NCI-H748 (cell line): ENCODE measurements at regions not wholly inside any gene's neighbourhood (a gene's known extent, or its start where the extent isn't known, plus 50 kb on each side); places are given as distances from the start of the nearest gene placed in this dataset.
"Not testable (repeated sequence)": the region's sequence is repeated elsewhere in the genome, so short reads cannot be mapped to it uniquely, and the experiment has no call there.

Experiments
- DNase-seq: peaks from one replicate; lab custom pipeline; 2025; ENCODE audit not compliant: unreplicated experiment; lab: John Stamatoyannopoulos, UW

GRCh38 chr10:65628493-65629139 is 1297.2 kb upstream of the LRRTM3 start:
- DNase-seq: no peak

GRCh38 chr10:65660006-65660405 is 1265.8 kb upstream of the LRRTM3 start:
- DNase-seq: peak; percentile 1

- no peak for DNase-seq
Measured at GRCh38 chr10:65670087-65670486, 1255.7 kb upstream of the LRRTM3 start.

- DNase-seq: not testable (repeated sequence)
Measured at GRCh38 chr10:65670596-65670995, 1255.2 kb upstream of the LRRTM3 start.

- no peak for DNase-seq
Measured at GRCh38 chr10:65675236-65675635, 1250.6 kb upstream of the LRRTM3 start.

GRCh38 chr10:65684896-65685295 is 1240.9 kb upstream of the LRRTM3 start:
- DNase-seq: no peak

GRCh38 chr10:65701168-65701776 is 1224.6 kb upstream of the LRRTM3 start:
- no peak for DNase-seq

- DNase-seq: no peak
Measured at GRCh38 chr10:65708057-65708456, 1217.8 kb upstream of the LRRTM3 start.

- no peak for DNase-seq
Measured at GRCh38 chr10:65710306-65710705, 1215.5 kb upstream of the LRRTM3 start.

GRCh38 chr10:65719790-65720189 is 1206.0 kb upstream of the LRRTM3 start:
- DNase-seq: no peak

GRCh38 chr10:65720901-65721300 is 1204.9 kb upstream of the LRRTM3 start:
- no peak for DNase-seq

- no peak for DNase-seq
Measured at GRCh38 chr10:65723525-65723924, 1202.3 kb upstream of the LRRTM3 start.

GRCh38 chr10:65735382-65735781 is 1190.5 kb upstream of the LRRTM3 start:
- no peak for DNase-seq

- DNase-seq: no peak
Measured at GRCh38 chr10:65742906-65743305, 1182.9 kb upstream of the LRRTM3 start.

- no peak for DNase-seq
Measured at GRCh38 chr10:65751218-65751617, 1174.6 kb upstream of the LRRTM3 start.

- no peak for DNase-seq
Measured at GRCh38 chr10:65751896-65752295, 1173.9 kb upstream of the LRRTM3 start.

GRCh38 chr10:65753532-65753931 is 1172.3 kb upstream of the LRRTM3 start:
- no peak for DNase-seq

GRCh38 chr10:65754112-65754511 is 1171.7 kb upstream of the LRRTM3 start:
- no peak for DNase-seq

- no peak for DNase-seq
Measured at GRCh38 chr10:65762311-65762710, 1163.5 kb upstream of the LRRTM3 start.

GRCh38 chr10:65765006-65765541 is 1160.8 kb upstream of the LRRTM3 start:
- DNase-seq: no peak

- no peak for DNase-seq
Measured at GRCh38 chr10:65769828-65770227, 1156.0 kb upstream of the LRRTM3 start.

- no peak for DNase-seq
Measured at GRCh38 chr10:65778753-65779152, 1147.1 kb upstream of the LRRTM3 start.

GRCh38 chr10:65779985-65780384 is 1145.9 kb upstream of the LRRTM3 start:
- DNase-seq: no peak
